Ishikawa (cell line): ENCODE measurements at regions not wholly inside any gene's neighbourhood (a gene's known extent, or its start where the extent isn't known, plus 50 kb on each side); places are given as distances from the start of the nearest gene placed in this dataset.

Experiments
- CEBPB ChIP-seq: IDR thresholded peaks from 2 replicates; pipeline ENCODE4 v1.6.1; 2012
- EGR1 ChIP-seq: IDR thresholded peaks from 2 replicates; pipeline ENCODE4 v1.6.1; 2012
- EP300 ChIP-seq: IDR thresholded peaks from 2 replicates; pipeline ENCODE4 v1.6.1; 2012; ENCODE audit warnings: borderline replicate concordance
- NFIC ChIP-seq: IDR thresholded peaks from 2 replicates; pipeline ENCODE4 v1.6.1; 2012
- RAD21 ChIP-seq: IDR thresholded peaks from 2 replicates; pipeline ENCODE4 v1.6.1; 2012; ENCODE audit warnings: low read depth
- REST ChIP-seq: IDR thresholded peaks from 2 replicates; pipeline ENCODE4 v1.6.1; 2012; ENCODE audit warnings: low read depth, mild to moderate bottlenecking
- TAF1 ChIP-seq: IDR thresholded peaks from 2 replicates; pipeline ENCODE4 v1.6.1; 2012; ENCODE audit warnings: low read depth, mild to moderate bottlenecking
- TCF12 ChIP-seq: IDR thresholded peaks from 2 replicates; pipeline ENCODE4 v1.6.1; 2012; ENCODE audit warnings: low read depth

GRCh38 chr6:125688138-125688537 lies 61.3 kb upstream of the HEY2 start:
- no peak for TF ChIP-seq CEBPB
- TF ChIP-seq REST, result no peak
- TF ChIP-seq TAF1, result no peak
- TF ChIP-seq NFIC, result no peak
- no peak for TF ChIP-seq EGR1
- TF ChIP-seq EP300, result no peak
- TF ChIP-seq TCF12, result no peak
- TF ChIP-seq RAD21, result no peak
